Lower leg skin (tissue), 3 donors: ENCODE measurements at regions not wholly inside any gene's neighbourhood (a gene's known extent, or its start where the extent isn't known, plus 50 kb on each side); places are given as distances from the start of the nearest gene placed in this dataset.

Source experiments
- CTCF ChIP-seq, 3 donors: fragments of 450-650 bp; IDR thresholded peaks; one replicate each; pipeline ENCODE4 v1.5.1; 2016; ENCODE audit warnings: antibody characterized with exemption in 3 of 3, mild to moderate bottlenecking in 3 of 3, moderate library complexity in 2 of 3
- POLR2A ChIP-seq, 2 donors: fragments of 450-650 bp; IDR thresholded peaks; one replicate each; pipeline ENCODE4 v1.6.1; 2016 to 2017; ENCODE audit warnings: antibody characterized with exemption in 2 of 2, mild to moderate bottlenecking in 1 of 2, moderate library complexity in 1 of 2

DNA sequence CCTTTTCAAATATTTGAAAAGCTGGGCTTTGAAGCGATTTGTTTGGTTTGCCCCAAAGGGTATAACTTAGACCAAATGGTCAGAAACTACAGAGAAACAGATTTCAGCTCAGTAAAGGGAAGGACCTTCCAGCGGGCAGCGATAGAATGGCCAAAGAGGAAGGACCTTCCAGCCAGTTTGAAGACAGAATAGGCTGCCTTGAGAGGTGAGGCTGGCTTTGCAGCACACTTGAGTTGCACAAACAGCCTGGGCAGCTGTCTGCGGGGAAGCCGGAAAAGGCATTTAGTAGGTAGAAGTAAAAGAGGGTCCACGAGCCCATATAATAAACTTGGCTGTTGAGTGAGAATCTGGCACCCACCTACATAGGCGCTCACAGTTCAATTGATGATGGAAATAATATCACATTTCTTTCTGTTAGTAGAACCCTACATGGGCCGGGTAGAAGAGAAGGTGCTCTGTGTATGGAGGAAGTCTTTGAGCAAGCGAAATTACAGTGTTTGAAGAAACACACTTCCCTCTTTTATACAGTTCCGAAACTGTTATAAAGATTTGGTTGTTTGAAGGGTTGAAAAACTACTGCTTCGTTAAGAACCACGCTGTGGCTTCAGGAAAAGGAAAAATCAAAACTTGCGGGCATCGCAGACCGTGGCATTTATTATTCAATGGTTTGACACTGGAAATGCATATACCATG is 75.0 kb upstream of the SORBS2 start:
- TF ChIP-seq POLR2A (IDR thresholded peaks at IDR 0.05) (no peak), CTCF (IDR thresholded peaks at IDR 0.05) (no peak)
